CD4-positive, alpha-beta T cell treated with Interleukin-17A for 4 hours (primary cell): ENCODE measurements at regions not wholly inside any gene's neighbourhood (a gene's known extent, or its start where the extent isn't known, plus 50 kb on each side); places are given as distances from the start of the nearest gene placed in this dataset.

Experiments
- DNase-seq: peaks from one replicate; pipeline ENCODE4 v3.0.0-alpha.2; 2020; ENCODE audit warnings: mixed read lengths

- peak; percentile 64 for DNase-seq
Measured at GRCh38 chr11:35077709-35078469, 61.1 kb upstream of the CD44 start.

- no peak for DNase-seq
Measured at GRCh38 chr11:35078470-35078735, 60.6 kb upstream of the CD44 start.

- no peak for DNase-seq
Measured at GRCh38 chr11:35079611-35080010, 59.4 kb upstream of the CD44 start.

GRCh38 chr11:35082321-35083180 lies 56.4 kb upstream of the CD44 start:
- DNase-seq: peak; percentile 90

GRCh38 chr11:35083181-35083430 lies 55.9 kb upstream of the CD44 start:
- no peak for DNase-seq

- peak; percentile 73 for DNase-seq
Measured at GRCh38 chr11:35083431-35084238, 55.3 kb upstream of the CD44 start.

GRCh38 chr11:35084817-35085440 lies 54.0 kb upstream of the CD44 start:
- no peak for DNase-seq

GRCh38 chr11:35085531-35086165 lies 53.3 kb upstream of the CD44 start:
- no peak for DNase-seq

- DNase-seq: no peak
Measured at GRCh38 chr11:35087648-35088047, 51.3 kb upstream of the CD44 start.

- DNase-seq: no peak
Measured at GRCh38 chr11:35088226-35088625, 50.7 kb upstream of the CD44 start.

- no peak for DNase-seq
Measured at GRCh38 chr11:35088676-35089075, 50.3 kb upstream of the CD44 start.
